ENCODE measurements at regions not wholly inside any gene's neighbourhood (a gene's known extent, or its start where the extent isn't known, plus 50 kb on each side); places are given as distances from the start of the nearest gene placed in this dataset.

- H3K4me1 ChIP-seq (ENCODE audit: control insufficient read depth, insufficient read depth, low read length, poor library complexity, severe bottlenecking) = no peaks in the 10 kb centered on the region
- Mint-ChIP-seq H3K36me3 (peaks cover 3% of the 10 kb centered on the region), H3K9me3 (peaks cover 0 to 10% (median 2%) of the 10 kb centered on the region in 7 donors), H3K27ac (no peak overlapping the region), H3K4me1 (no peaks in the 10 kb centered on the region), H3K27me3 (no peaks in the 10 kb centered on the region), H3K4me3 (no peak overlapping the region)
- no peak for DNase-seq
- no peak overlapping the region for H3K27ac ChIP-seq (ENCODE audit: insufficient read depth, low read length, poor library complexity, severe bottlenecking)
- H3K36me3 ChIP-seq (ENCODE audit: control insufficient read depth, insufficient read depth, low read length) = no peaks in the 10 kb centered on the region
- no peak overlapping the region for H3K4me3 ChIP-seq (ENCODE audit: low read depth, low read length)
- no peaks in the 10 kb centered on the region for H3K27me3 ChIP-seq (ENCODE audit: control insufficient read depth, insufficient read depth, low read length)
- no peak for ATAC-seq (ENCODE audit: low read depth in 2 of 2)
- no peaks in the 10 kb centered on the region for H3K9me3 ChIP-seq (ENCODE audit: control insufficient read depth in 2 of 2, low read length in 2 of 2)
Measured at GRCh38 chr4:154958621-154959358, 177.7 kb downstream of the RBM46 start.

GRCh38 chr4:154959756-154960155 is 178.7 kb downstream of the RBM46 start:
- no peak overlapping the region for H3K27ac ChIP-seq (ENCODE audit: insufficient read depth, low read length, poor library complexity, severe bottlenecking)
- peaks cover 0 to 9% (median under 1%) of the 10 kb centered on the region in 7 donors for H3K9me3 Mint-ChIP-seq
- H3K4me1 ChIP-seq (ENCODE audit: control insufficient read depth, insufficient read depth, low read length, poor library complexity, severe bottlenecking) = no peaks in the 10 kb centered on the region
- H3K9me3 ChIP-seq (ENCODE audit: control insufficient read depth in 2 of 2, low read length in 2 of 2) = no peaks in the 10 kb centered on the region
- H3K4me3 ChIP-seq (ENCODE audit: low read depth, low read length) = no peak overlapping the region
- H3K4me3 Mint-ChIP-seq = no peak overlapping the region
- H3K27me3 Mint-ChIP-seq = no peaks in the 10 kb centered on the region
- no peaks in the 10 kb centered on the region for H3K4me1 Mint-ChIP-seq
- ATAC-seq (ENCODE audit: low read depth in 2 of 2) (no peak), DNase-seq (no peak)
- H3K36me3 Mint-ChIP-seq = peaks cover 3% of the 10 kb centered on the region
- H3K27me3 ChIP-seq (ENCODE audit: control insufficient read depth, insufficient read depth, low read length) = no peaks in the 10 kb centered on the region
- H3K36me3 ChIP-seq (ENCODE audit: control insufficient read depth, insufficient read depth, low read length) = no peaks in the 10 kb centered on the region
- no peak overlapping the region for H3K27ac Mint-ChIP-seq

GRCh38 chr4:154960476-154960875 is 179.4 kb downstream of the RBM46 start:
- Mint-ChIP-seq H3K36me3 (peaks cover 3% of the 10 kb centered on the region), H3K27me3 (no peaks in the 10 kb centered on the region), H3K4me3 (no peak overlapping the region), H3K9me3 (peaks cover 0 to 5% (median 0%) of the 10 kb centered on the region in 7 donors), H3K4me1 (no peaks in the 10 kb centered on the region), H3K27ac (no peak overlapping the region)
- H3K9me3 ChIP-seq (ENCODE audit: control insufficient read depth in 2 of 2, low read length in 2 of 2) = no peaks in the 10 kb centered on the region
- no peaks in the 10 kb centered on the region for H3K36me3 ChIP-seq (ENCODE audit: control insufficient read depth, insufficient read depth, low read length)
- ATAC-seq (ENCODE audit: low read depth in 2 of 2) = no peak
- H3K27me3 ChIP-seq (ENCODE audit: control insufficient read depth, insufficient read depth, low read length) = no peaks in the 10 kb centered on the region
- no peaks in the 10 kb centered on the region for H3K4me1 ChIP-seq (ENCODE audit: control insufficient read depth, insufficient read depth, low read length, poor library complexity, severe bottlenecking)
- H3K4me3 ChIP-seq (ENCODE audit: low read depth, low read length) = no peak overlapping the region
- no peak for DNase-seq
- no peak overlapping the region for H3K27ac ChIP-seq (ENCODE audit: insufficient read depth, low read length, poor library complexity, severe bottlenecking)

- peaks cover 0 to 4% (median 2%) of the 10 kb centered on the region in 7 donors for H3K9me3 Mint-ChIP-seq
- H3K9me3 ChIP-seq (ENCODE audit: control insufficient read depth in 2 of 2, low read length in 2 of 2) = no peaks in the 10 kb centered on the region
- DNase-seq (no peak), ATAC-seq (ENCODE audit: low read depth in 2 of 2) (no peak)
- H3K36me3 ChIP-seq (ENCODE audit: control insufficient read depth, insufficient read depth, low read length) = no peaks in the 10 kb centered on the region
- H3K27me3 Mint-ChIP-seq = no peaks in the 10 kb centered on the region
- no peak overlapping the region for H3K4me3 ChIP-seq (ENCODE audit: low read depth, low read length)
- no peak overlapping the region for H3K27ac Mint-ChIP-seq
- H3K36me3 Mint-ChIP-seq = peaks cover 3% of the 10 kb centered on the region
- H3K4me3 Mint-ChIP-seq = no peak overlapping the region
- no peaks in the 10 kb centered on the region for H3K27me3 ChIP-seq (ENCODE audit: control insufficient read depth, insufficient read depth, low read length)
- H3K4me1 Mint-ChIP-seq = no peaks in the 10 kb centered on the region
- H3K4me1 ChIP-seq (ENCODE audit: control insufficient read depth, insufficient read depth, low read length, poor library complexity, severe bottlenecking) = no peaks in the 10 kb centered on the region
- no peak overlapping the region for H3K27ac ChIP-seq (ENCODE audit: insufficient read depth, low read length, poor library complexity, severe bottlenecking)
Measured at GRCh38 chr4:154961263-154961662, 180.2 kb downstream of the RBM46 start.

- Mint-ChIP-seq H3K9me3 (peaks cover 0 to 6% (median 1%) of the 10 kb centered on the region in 7 donors), H3K4me3 (no peak overlapping the region), H3K36me3 (no peaks in the 10 kb centered on the region), H3K27me3 (no peaks in the 10 kb centered on the region), H3K27ac (no peak overlapping the region), H3K4me1 (no peaks in the 10 kb centered on the region)
- ATAC-seq (ENCODE audit: low read depth in 2 of 2) (no peak), DNase-seq (no peak)
- Histone ChIP-seq H3K4me1 (ENCODE audit: control insufficient read depth, insufficient read depth, low read length, poor library complexity, severe bottlenecking) (no peaks in the 10 kb centered on the region), H3K27ac (ENCODE audit: insufficient read depth, low read length, poor library complexity, severe bottlenecking) (no peak overlapping the region), H3K4me3 (ENCODE audit: low read depth, low read length) (no peak overlapping the region), H3K27me3 (ENCODE audit: control insufficient read depth, insufficient read depth, low read length) (no peaks in the 10 kb centered on the region), H3K36me3 (ENCODE audit: control insufficient read depth, insufficient read depth, low read length) (no peaks in the 10 kb centered on the region), H3K9me3 (ENCODE audit: control insufficient read depth in 2 of 2, low read length in 2 of 2) (no peaks in the 10 kb centered on the region)
Measured at GRCh38 chr4:154973244-154974035, 192.4 kb downstream of the RBM46 start.

GRCh38 chr4:154977228-154977627 is 196.2 kb downstream of the RBM46 start:
- no peaks in the 10 kb centered on the region for H3K4me1 Mint-ChIP-seq
- no peak overlapping the region for H3K4me3 ChIP-seq (ENCODE audit: low read depth, low read length)
- no peak overlapping the region for H3K27ac ChIP-seq (ENCODE audit: insufficient read depth, low read length, poor library complexity, severe bottlenecking)
- peaks cover 0 to 3% (median 0%) of the 10 kb centered on the region in 7 donors for H3K9me3 Mint-ChIP-seq
- H3K36me3 ChIP-seq (ENCODE audit: control insufficient read depth, insufficient read depth, low read length) = no peaks in the 10 kb centered on the region
- no peak for ATAC-seq (ENCODE audit: low read depth in 2 of 2)
- H3K27me3 Mint-ChIP-seq = no peaks in the 10 kb centered on the region
- no peaks in the 10 kb centered on the region for H3K27me3 ChIP-seq (ENCODE audit: control insufficient read depth, insufficient read depth, low read length)
- DNase-seq = no peak
- no peaks in the 10 kb centered on the region for H3K4me1 ChIP-seq (ENCODE audit: control insufficient read depth, insufficient read depth, low read length, poor library complexity, severe bottlenecking)
- H3K27ac Mint-ChIP-seq = no peak overlapping the region
- H3K36me3 Mint-ChIP-seq = no peaks in the 10 kb centered on the region
- no peaks in the 10 kb centered on the region for H3K9me3 ChIP-seq (ENCODE audit: control insufficient read depth in 2 of 2, low read length in 2 of 2)
- H3K4me3 Mint-ChIP-seq = no peak overlapping the region

GRCh38 chr4:154982187-154983047 is 201.3 kb downstream of the RBM46 start:
- no peaks in the 10 kb centered on the region for H3K9me3 ChIP-seq (ENCODE audit: control insufficient read depth in 2 of 2, low read length in 2 of 2)
- Mint-ChIP-seq H3K9me3 (no peaks in the 10 kb centered on the region), H3K27me3 (no peaks in the 10 kb centered on the region), H3K4me3 (no peak overlapping the region), H3K27ac (no peak overlapping the region), H3K4me1 (peaks cover 0 to 2% (median 0%) of the 10 kb centered on the region in 4 donors), H3K36me3 (no peaks in the 10 kb centered on the region)
- H3K4me3 ChIP-seq (ENCODE audit: low read depth, low read length) = no peak overlapping the region
- H3K27me3 ChIP-seq (ENCODE audit: control insufficient read depth, insufficient read depth, low read length) = no peaks in the 10 kb centered on the region
- DNase-seq (peak in 1 of 3 donors; percentile 36), ATAC-seq (ENCODE audit: low read depth in 2 of 2) (no peak)
- H3K36me3 ChIP-seq (ENCODE audit: control insufficient read depth, insufficient read depth, low read length) = no peaks in the 10 kb centered on the region
- H3K4me1 ChIP-seq (ENCODE audit: control insufficient read depth, insufficient read depth, low read length, poor library complexity, severe bottlenecking) = no peaks in the 10 kb centered on the region
- H3K27ac ChIP-seq (ENCODE audit: insufficient read depth, low read length, poor library complexity, severe bottlenecking) = no peak overlapping the region

Data from CD4-positive, CD25-positive, alpha-beta regulatory T cell (primary cell).